ENCODE measurements at regions not wholly inside any gene's neighbourhood (a gene's known extent, or its start where the extent isn't known, plus 50 kb on each side); places are given as distances from the start of the nearest gene placed in this dataset.

GRCh38 chr20:11333634-11334033 is 584.1 kb upstream of the BTBD3 start:
- CTCF ChIA-PET, result no interaction called here
- POLR2A ChIA-PET, result no interaction called here
- H3K9me3 ChIP-seq (ENCODE audit: control insufficient read depth, insufficient read depth, low read depth, low read length), result no peaks in the 10 kb centered on the region
- no peak for DNase-seq (ENCODE audit: low read depth, low spot score)
- intact Hi-C loops (cut with micrococcal nuclease; ENCODE audit: unreplicated experiment) (no loop called here), in situ Hi-C loops (cut with HindIII; ENCODE audit: low pct_unique_long_range_greater_than_20kb, low sequenced_read_pairs) (no loop called here)
- no peak overlapping the region for H3K27ac ChIP-seq (ENCODE audit: low read length)
- no peaks in the 10 kb centered on the region for H3K36me3 ChIP-seq (ENCODE audit: control insufficient read depth, insufficient read depth, low read length)
- BruUV-seq (replicated peaks), result no TSS peak
- H3K4me1 ChIP-seq (ENCODE audit: control insufficient read depth, insufficient read depth, low read length), result no peaks in the 10 kb centered on the region
- H3K4me3 ChIP-seq (ENCODE audit: low read depth in 2 of 2, low read length in 2 of 2), result no peak overlapping the region
- H3K27me3 ChIP-seq (ENCODE audit: control insufficient read depth, insufficient read depth, low read length), result no peaks in the 10 kb centered on the region
- ATAC-seq, result no peak
- no peak for TF ChIP-seq CTCF (IDR thresholded peaks at IDR 0.05)
- no peak for TF ChIP-seq REST (IDR thresholded peaks at IDR 0.05; ENCODE audit: insufficient read depth in 1 of 2, low read depth in 2 of 2, low read length in 1 of 2)
- TF ChIP-seq TCF7L2 (IDR thresholded peaks at IDR 0.05; ENCODE audit: low read depth, low read length), result no peak
- no peak for TF ChIP-seq SIN3A (IDR thresholded peaks at IDR 0.05; ENCODE audit: borderline replicate concordance, insufficient read depth, low read depth, low read length)
- TF ChIP-seq POLR2AphosphoS5 (IDR thresholded peaks at IDR 0.05; ENCODE audit: low read depth, low read length), result no peak

- TF ChIP-seq SIN3A (IDR thresholded peaks at IDR 0.05; ENCODE audit: borderline replicate concordance, insufficient read depth, low read depth, low read length), result no peak
- TF ChIP-seq CTCF (IDR thresholded peaks at IDR 0.05), result no peak
- TF ChIP-seq REST (IDR thresholded peaks at IDR 0.05; ENCODE audit: insufficient read depth in 1 of 2, low read depth in 2 of 2, low read length in 1 of 2), result no peak
- no peak for TF ChIP-seq POLR2AphosphoS5 (IDR thresholded peaks at IDR 0.05; ENCODE audit: low read depth, low read length)
- no peak for TF ChIP-seq TCF7L2 (IDR thresholded peaks at IDR 0.05; ENCODE audit: low read depth, low read length)
- no peaks in the 10 kb centered on the region for H3K27me3 ChIP-seq (ENCODE audit: control insufficient read depth, insufficient read depth, low read length)
- H3K4me1 ChIP-seq (ENCODE audit: control insufficient read depth, insufficient read depth, low read length), result no peaks in the 10 kb centered on the region
- H3K27ac ChIP-seq (ENCODE audit: low read length), result no peak overlapping the region
- intact Hi-C loops (cut with micrococcal nuclease; ENCODE audit: unreplicated experiment) (no loop called here), in situ Hi-C loops (cut with HindIII; ENCODE audit: low pct_unique_long_range_greater_than_20kb, low sequenced_read_pairs) (no loop called here)
- ChIA-PET CTCF (no interaction called here), POLR2A (no interaction called here)
- no TSS peak for BruUV-seq (replicated peaks)
- ATAC-seq, result no peak
- no peaks in the 10 kb centered on the region for H3K9me3 ChIP-seq (ENCODE audit: control insufficient read depth, insufficient read depth, low read depth, low read length)
- no peak overlapping the region for H3K4me3 ChIP-seq (ENCODE audit: low read depth in 2 of 2, low read length in 2 of 2)
- no peak for DNase-seq (ENCODE audit: low read depth, low spot score)
- no peaks in the 10 kb centered on the region for H3K36me3 ChIP-seq (ENCODE audit: control insufficient read depth, insufficient read depth, low read length)
Observed at GRCh38 chr20:11337361-11338130, 580.1 kb upstream of the BTBD3 start.

Measured in Panc1 (cell line).